AG10803 (cell line): ENCODE measurements at regions not wholly inside any gene's neighbourhood (a gene's known extent, or its start where the extent isn't known, plus 50 kb on each side); places are given as distances from the start of the nearest gene placed in this dataset.

ENCODE experiments used
- DNase-seq: peaks from one replicate; pipeline ENCODE4 v3.0.0; 2010; ENCODE audit warnings: low read depth
- H3K4me3 ChIP-seq: 2 replicates; pipeline ENCODE4 v1.5.1; 2011; ENCODE audit warnings: mild to moderate bottlenecking, low read length, control low read depth
- TF ChIP-seq, protein P1 (sequence below): conservative IDR thresholded peaks from 2 replicates; pipeline ENCODE4 v1.5.1; 2011; ENCODE audit warnings: mild to moderate bottlenecking, low read length, control low read depth, inconsistent platforms

- no peak overlapping the region for H3K4me3 ChIP-seq
- TF ChIP-seq, protein P1, sequence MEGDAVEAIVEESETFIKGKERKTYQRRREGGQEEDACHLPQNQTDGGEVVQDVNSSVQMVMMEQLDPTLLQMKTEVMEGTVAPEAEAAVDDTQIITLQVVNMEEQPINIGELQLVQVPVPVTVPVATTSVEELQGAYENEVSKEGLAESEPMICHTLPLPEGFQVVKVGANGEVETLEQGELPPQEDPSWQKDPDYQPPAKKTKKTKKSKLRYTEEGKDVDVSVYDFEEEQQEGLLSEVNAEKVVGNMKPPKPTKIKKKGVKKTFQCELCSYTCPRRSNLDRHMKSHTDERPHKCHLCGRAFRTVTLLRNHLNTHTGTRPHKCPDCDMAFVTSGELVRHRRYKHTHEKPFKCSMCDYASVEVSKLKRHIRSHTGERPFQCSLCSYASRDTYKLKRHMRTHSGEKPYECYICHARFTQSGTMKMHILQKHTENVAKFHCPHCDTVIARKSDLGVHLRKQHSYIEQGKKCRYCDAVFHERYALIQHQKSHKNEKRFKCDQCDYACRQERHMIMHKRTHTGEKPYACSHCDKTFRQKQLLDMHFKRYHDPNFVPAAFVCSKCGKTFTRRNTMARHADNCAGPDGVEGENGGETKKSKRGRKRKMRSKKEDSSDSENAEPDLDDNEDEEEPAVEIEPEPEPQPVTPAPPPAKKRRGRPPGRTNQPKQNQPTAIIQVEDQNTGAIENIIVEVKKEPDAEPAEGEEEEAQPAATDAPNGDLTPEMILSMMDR, result no peak
- DNase-seq, result no peak
Measured at GRCh38 chr21:29242201-29242600, 56.5 kb upstream of the BACH1 start.

- TF ChIP-seq, protein P1, result no peak
- no peak overlapping the region for H3K4me3 ChIP-seq
- no peak for DNase-seq
Measured at GRCh38 chr21:29243188-29243587, 55.5 kb upstream of the BACH1 start.

GRCh38 chr21:29245104-29245643, 53.5 kb upstream of the BACH1 start:
- DNase-seq, result no peak
- TF ChIP-seq, protein P1, result no peak
- H3K4me3 ChIP-seq, result no peak overlapping the region

DNA sequence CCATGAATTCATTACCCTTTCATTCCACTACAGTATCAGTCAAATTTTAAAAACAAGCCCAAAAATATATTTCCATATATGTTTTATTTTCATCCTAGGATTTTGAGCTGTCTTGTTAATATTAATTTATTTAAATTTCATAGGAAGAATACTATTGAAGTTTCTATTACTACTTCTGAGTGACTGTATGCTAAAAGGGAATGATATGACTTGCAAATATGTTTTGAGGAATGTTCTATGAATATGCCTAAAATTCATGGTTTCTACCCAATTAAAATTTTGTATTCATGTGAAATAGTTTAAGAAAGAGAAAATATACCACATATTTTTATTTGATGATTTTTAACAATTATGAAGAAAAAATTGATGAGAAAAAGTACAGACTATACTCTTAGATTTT, 52.9 kb upstream of the BACH1 start:
- no peak overlapping the region for H3K4me3 ChIP-seq
- TF ChIP-seq, protein P1, result no peak
- no peak for DNase-seq

- TF ChIP-seq, protein P1, result no peak
- H3K4me3 ChIP-seq, result no peak overlapping the region
- no peak for DNase-seq
Measured at GRCh38 chr21:29246614-29247013, 52.1 kb upstream of the BACH1 start.

GRCh38 chr21:29248124-29248523, 50.6 kb upstream of the BACH1 start:
- TF ChIP-seq, protein P1, result no peak
- no peak overlapping the region for H3K4me3 ChIP-seq
- DNase-seq, result peak; percentile 53
